GM23248 (cell line): ENCODE measurements at regions not wholly inside any gene's neighbourhood (a gene's known extent, or its start where the extent isn't known, plus 50 kb on each side); places are given as distances from the start of the nearest gene placed in this dataset.

Experiments used
- DNase-seq: peaks from one replicate; pipeline ENCODE4 v3.0.0-alpha.2; 2015
- H2AFZ ChIP-seq: fragments of 200-600 bp; sonication (generic); 2 replicates; pipeline ENCODE4 v1.6.1; 2016; ENCODE audit warnings: antibody characterized with exemption
- H3F3A ChIP-seq: fragments of 200-600 bp; sonication (generic); 2 replicates; pipeline ENCODE4 v1.6.1; 2016; ENCODE audit warnings: mild to moderate bottlenecking, antibody characterized with exemption, mixed run types; ENCODE audit not compliant: insufficient read depth
- H3K27ac ChIP-seq: fragments of 200-600 bp; sonication (generic); 2 replicates; pipeline ENCODE4 v1.5.1; 2016; ENCODE audit warnings: mild to moderate bottlenecking
- H3K27me3 ChIP-seq: fragments of 200-600 bp; sonication (generic); replicated peaks from 2 replicates; pipeline ENCODE4 v1.6.1; 2016; ENCODE audit warnings: mild to moderate bottlenecking; ENCODE audit not compliant: insufficient read depth
- H3K36me3 ChIP-seq: fragments of 200-600 bp; sonication (generic); 2 replicates; pipeline ENCODE4 v1.6.1; 2016; ENCODE audit warnings: low read depth, mild to moderate bottlenecking
- H3K4me1 ChIP-seq: fragments of 200-600 bp; sonication (generic); 2 replicates; pipeline ENCODE4 v1.6.1; 2016; ENCODE audit warnings: mild to moderate bottlenecking; ENCODE audit not compliant: insufficient read depth
- H3K4me2 ChIP-seq: fragments of 200-600 bp; sonication (generic); one replicate; pipeline ENCODE4 v1.6.1; 2016; ENCODE audit warnings: mild to moderate bottlenecking; ENCODE audit not compliant: unreplicated experiment
- H3K4me3 ChIP-seq: fragments of 200-600 bp; sonication (generic); 2 replicates; pipeline ENCODE4 v1.5.1; 2016; ENCODE audit warnings: mild to moderate bottlenecking
- H3K79me2 ChIP-seq: fragments of 200-600 bp; sonication (generic); 2 replicates; pipeline ENCODE4 v1.6.1; 2016; ENCODE audit warnings: mild to moderate bottlenecking; ENCODE audit not compliant: insufficient read depth
- H3K9ac ChIP-seq: fragments of 200-600 bp; sonication (generic); 2 replicates; pipeline ENCODE4 v1.6.1; 2016; ENCODE audit warnings: mild to moderate bottlenecking
- H3K9me2 ChIP-seq: fragments of 200-600 bp; sonication (generic); 2 replicates; pipeline ENCODE4 v1.6.1; 2016; ENCODE audit warnings: mixed run types, mild to moderate bottlenecking, moderate library complexity; ENCODE audit not compliant: insufficient read depth
- H3K9me3 ChIP-seq: fragments of 200-600 bp; sonication (generic); one replicate; pipeline ENCODE4 v1.6.1; 2017; ENCODE audit warnings: low read depth
- H4K20me1 ChIP-seq: fragments of 200-600 bp; sonication (generic); 2 replicates; pipeline ENCODE4 v1.6.0; 2016; ENCODE audit not compliant: insufficient read depth
- EZH2 ChIP-seq: fragments of 200-600 bp; sonication (generic); IDR thresholded peaks from 2 replicates; pipeline ENCODE4 v1.6.1; 2018; ENCODE audit warnings: antibody characterized with exemption, mild to moderate bottlenecking; ENCODE audit not compliant: insufficient read depth, poor library complexity, severe bottlenecking
- EZH2phosphoT487 ChIP-seq: fragments of 200-600 bp; sonication (generic); IDR thresholded peaks from 2 replicates; pipeline ENCODE4 v1.6.1; 2018; ENCODE audit warnings: antibody characterized with exemption, moderate library complexity, mild to moderate bottlenecking, low read depth; ENCODE audit not compliant: insufficient read depth
- WGBS, 2 experiments: methylation state at CpG; one replicate each; pipeline ENCODE4 v1.1.6; 2015 to 2017; ENCODE audit warnings: low lambda C conversion rate in 2 of 2, low coverage in 1 of 2; ENCODE audit errors: missing lambda C conversion rate in 2 of 2; 5-methylcytosine and 5-hydroxymethylcytosine counted together
- in situ Hi-C: fragments of 300-500 bp; cut with MboI; formaldehyde crosslinking; loops from 2 replicates; pipeline ENCODE4 v1.15.0; 2020

GRCh38 chr4:169338241-169338640 lies 67.5 kb upstream of the SH3RF1 start:
- peaks cover 50% of the 10 kb centered on the region for H3K4me1 ChIP-seq
- no peaks in the 10 kb centered on the region for H4K20me1 ChIP-seq
- peaks cover 59% of the 10 kb centered on the region for H3F3A ChIP-seq
- H2AFZ ChIP-seq, result no peak overlapping the region
- H3K9me3 ChIP-seq, result no peaks in the 10 kb centered on the region
- H3K79me2 ChIP-seq, result no peaks in the 10 kb centered on the region
- peak overlapping the region; percentile 60 for H3K4me2 ChIP-seq
- H3K9ac ChIP-seq, result peak overlapping the region; percentile 33; the same call in 1 of the 2 replicates
- 43 to 47% methylated on average over 2 of the region's 2 CpGs for WGBS, 2 experiments
- no peaks in the 10 kb centered on the region for H3K36me3 ChIP-seq
- H3K27me3 ChIP-seq, result no peaks in the 10 kb centered on the region
- TF ChIP-seq EZH2, result no peak
- 0 out of 2 replicates have a peak, but pooled peaks have one; percentile 72 for TF ChIP-seq EZH2phosphoT487
- in situ Hi-C loops, result no loop called here
- 0 out of 2 replicates have a peak overlapping the region, but pooled peaks have one; percentile 12 for H3K4me3 ChIP-seq
- H3K27ac ChIP-seq, result peak overlapping the region; percentile 84
- DNase-seq, result peak; percentile 68
- H3K9me2 ChIP-seq, result no peaks in the 10 kb centered on the region

GRCh38 chr4:169337510-169337909 lies 66.8 kb upstream of the SH3RF1 start:
- H3K27me3 ChIP-seq, result no peaks in the 10 kb centered on the region
- H3K9me3 ChIP-seq, result no peaks in the 10 kb centered on the region
- no peaks in the 10 kb centered on the region for H4K20me1 ChIP-seq
- H3K9me2 ChIP-seq, result no peaks in the 10 kb centered on the region
- H3K9ac ChIP-seq, result peak overlapping the region; percentile 33; the same call in 1 of the 2 replicates
- peak overlapping the region; percentile 60 for H3K4me2 ChIP-seq
- in situ Hi-C loops, result no loop called here
- 0 out of 2 replicates have a peak overlapping the region, but pooled peaks have one; percentile 12 for H3K4me3 ChIP-seq
- H3K36me3 ChIP-seq, result no peaks in the 10 kb centered on the region
- 63 to 79% methylated on average over 1 of the region's 1 CpG for WGBS, 2 experiments
- TF ChIP-seq EZH2 (no peak), EZH2phosphoT487 (no peak)
- peak; percentile 94 for DNase-seq
- H3F3A ChIP-seq, result peaks cover 53% of the 10 kb centered on the region
- H3K79me2 ChIP-seq, result no peaks in the 10 kb centered on the region
- no peak overlapping the region for H2AFZ ChIP-seq
- peaks cover 42% of the 10 kb centered on the region for H3K4me1 ChIP-seq
- peak overlapping the region; percentile 84 for H3K27ac ChIP-seq

- 53 to 54% methylated on average over 4 of the region's 4 CpGs for WGBS, 2 experiments
- Histone ChIP-seq H3K27me3 (no peaks in the 10 kb centered on the region), H3K9me2 (no peaks in the 10 kb centered on the region), H3K9ac (no peak overlapping the region; the same call in 1 of the 2 replicates), H3K9me3 (no peaks in the 10 kb centered on the region), H4K20me1 (no peaks in the 10 kb centered on the region), H3K36me3 (no peaks in the 10 kb centered on the region), H3K4me3 (no peak overlapping the region), H2AFZ (no peak overlapping the region), H3K79me2 (no peaks in the 10 kb centered on the region), H3K27ac (peak overlapping the region; percentile 40), H3K4me2 (no peak overlapping the region), H3K4me1 (peaks cover 29% of the 10 kb centered on the region), H3F3A (peaks cover 38% of the 10 kb centered on the region)
- no peak for TF ChIP-seq EZH2phosphoT487
- TF ChIP-seq EZH2, result no peak
- in situ Hi-C loops, result no loop called here
- DNase-seq, result peak; percentile 50
Observed at GRCh38 chr4:169335331-169335730, 64.6 kb upstream of the SH3RF1 start.

GRCh38 chr4:169334335-169334734 lies 63.6 kb upstream of the SH3RF1 start:
- no peak overlapping the region for H3K27ac ChIP-seq
- H3K36me3 ChIP-seq, result no peaks in the 10 kb centered on the region
- no peak overlapping the region for H3K9ac ChIP-seq
- no peak for DNase-seq
- WGBS, 2 experiments, result 79 to 98% methylated on average over 4 to 5 of the region's 5 CpGs
- H3F3A ChIP-seq, result peaks cover 38% of the 10 kb centered on the region
- H2AFZ ChIP-seq, result no peak overlapping the region
- H3K9me3 ChIP-seq, result no peaks in the 10 kb centered on the region
- H3K4me3 ChIP-seq, result no peak overlapping the region
- no peaks in the 10 kb centered on the region for H3K27me3 ChIP-seq
- H3K4me2 ChIP-seq, result no peak overlapping the region
- no peak for TF ChIP-seq EZH2
- TF ChIP-seq EZH2phosphoT487, result no peak
- no peaks in the 10 kb centered on the region for H3K9me2 ChIP-seq
- in situ Hi-C loops, result no loop called here
- peaks cover 29% of the 10 kb centered on the region for H3K4me1 ChIP-seq
- no peaks in the 10 kb centered on the region for H3K79me2 ChIP-seq
- no peaks in the 10 kb centered on the region for H4K20me1 ChIP-seq

GRCh38 chr4:169333265-169333664 lies 62.5 kb upstream of the SH3RF1 start:
- Histone ChIP-seq H3K4me2 (no peak overlapping the region), H3K79me2 (no peaks in the 10 kb centered on the region), H2AFZ (no peak overlapping the region), H4K20me1 (no peaks in the 10 kb centered on the region), H3F3A (peaks cover 28% of the 10 kb centered on the region), H3K27me3 (no peaks in the 10 kb centered on the region), H3K9me3 (no peaks in the 10 kb centered on the region), H3K4me1 (peaks cover 24% of the 10 kb centered on the region), H3K9ac (no peak overlapping the region), H3K36me3 (no peaks in the 10 kb centered on the region), H3K9me2 (no peaks in the 10 kb centered on the region), H3K27ac (no peak overlapping the region), H3K4me3 (no peak overlapping the region)
- DNase-seq, result no peak
- WGBS, 2 experiments, result 86 to 94% methylated on average over 4 of the region's 4 CpGs
- in situ Hi-C loops, result no loop called here
- TF ChIP-seq EZH2phosphoT487, result no peak
- TF ChIP-seq EZH2, result no peak
